Muscle layer of colon (tissue), 2 donors: ENCODE measurements at regions not wholly inside any gene's neighbourhood (a gene's known extent, or its start where the extent isn't known, plus 50 kb on each side); places are given as distances from the start of the nearest gene placed in this dataset.

Source experiments
- H3K27ac ChIP-seq: one replicate; pipeline ENCODE4 v1.7.0; 2013; ENCODE audit warnings: low read depth, mild to moderate bottlenecking, low read length, moderate library complexity
- H3K27me3 ChIP-seq, 2 donors: one replicate each; pipeline ENCODE4 v1.7.0; 2013; ENCODE audit warnings: low read length in 2 of 2, mild to moderate bottlenecking in 2 of 2; ENCODE audit not compliant: insufficient read depth in 2 of 2, control insufficient read depth in 1 of 2
- H3K36me3 ChIP-seq: one replicate; pipeline ENCODE4 v1.7.0; 2013; ENCODE audit warnings: mild to moderate bottlenecking, low read length; ENCODE audit not compliant: insufficient read depth
- H3K4me1 ChIP-seq: one replicate; pipeline ENCODE4 v1.7.0; 2013; ENCODE audit warnings: mild to moderate bottlenecking, low read length; ENCODE audit not compliant: insufficient read depth
- H3K4me3 ChIP-seq, 2 donors: one replicate each; pipeline ENCODE4 v1.7.0; 2013; ENCODE audit warnings: low read length in 2 of 2, low read depth in 1 of 2, mild to moderate bottlenecking in 1 of 2, moderate library complexity in 1 of 2
- H3K9ac ChIP-seq: one replicate; pipeline ENCODE4 v1.7.0; 2013; ENCODE audit warnings: low read length
- H3K9me3 ChIP-seq: one replicate; pipeline ENCODE4 v1.7.0; 2013; ENCODE audit warnings: mild to moderate bottlenecking, low read length
- donor health status: abdominal sarcoma.
- donor health status: Adenocarcinoma of cecum.

- Histone ChIP-seq H3K9ac (no peak overlapping the region), H3K9me3 (no peaks in the 10 kb centered on the region), H3K36me3 (no peaks in the 10 kb centered on the region), H3K27ac (no peak overlapping the region), H3K4me3 (no peak overlapping the region), H3K27me3 (no peaks in the 10 kb centered on the region), H3K4me1 (peaks cover 20% of the 10 kb centered on the region)
These were observed 152.1 kb downstream of the OAT start for GRCh38 chr10:124266468-124267230.

- Histone ChIP-seq H3K4me1 (peaks cover 17% of the 10 kb centered on the region), H3K27ac (no peak overlapping the region), H3K27me3 (no peaks in the 10 kb centered on the region), H3K4me3 (no peak overlapping the region), H3K9ac (no peak overlapping the region), H3K36me3 (no peaks in the 10 kb centered on the region), H3K9me3 (no peaks in the 10 kb centered on the region)
These were observed 152.8 kb downstream of the OAT start for GRCh38 chr10:124265776-124266467.

- Histone ChIP-seq H3K36me3 (no peaks in the 10 kb centered on the region), H3K27me3 (no peaks in the 10 kb centered on the region), H3K9ac (no peak overlapping the region), H3K4me3 (no peak overlapping the region), H3K9me3 (no peaks in the 10 kb centered on the region), H3K4me1 (peaks cover 12% of the 10 kb centered on the region), H3K27ac (no peak overlapping the region)
These were observed 153.4 kb downstream of the OAT start for GRCh38 chr10:124265391-124265745.

GRCh38 chr10:124264711-124265390 is 153.9 kb downstream of the OAT start:
- H3K27ac ChIP-seq = no peak overlapping the region
- no peaks in the 10 kb centered on the region for H3K36me3 ChIP-seq
- H3K27me3 ChIP-seq = no peaks in the 10 kb centered on the region
- no peaks in the 10 kb centered on the region for H3K9me3 ChIP-seq
- no peak overlapping the region for H3K4me3 ChIP-seq
- H3K4me1 ChIP-seq = peaks cover 8% of the 10 kb centered on the region
- no peak overlapping the region for H3K9ac ChIP-seq

- no peaks in the 10 kb centered on the region for H3K27me3 ChIP-seq
These were observed 154.5 kb downstream of the OAT start for GRCh38 chr10:124264271-124264670.

GRCh38 chr10:124263726-124264125 is 155.0 kb downstream of the OAT start:
- no peaks in the 10 kb centered on the region for H3K9me3 ChIP-seq
- no peak overlapping the region for H3K4me3 ChIP-seq
- no peaks in the 10 kb centered on the region for H3K36me3 ChIP-seq
- no peak overlapping the region for H3K27ac ChIP-seq
- H3K4me1 ChIP-seq = peaks cover 8% of the 10 kb centered on the region
- H3K27me3 ChIP-seq = no peaks in the 10 kb centered on the region
- H3K9ac ChIP-seq = no peak overlapping the region

More at GRCh38 chr10:124264271-124264670, 154.5 kb downstream of the OAT start:
- Histone ChIP-seq H3K4me3 (no peak overlapping the region), H3K9ac (no peak overlapping the region), H3K4me1 (peaks cover 8% of the 10 kb centered on the region), H3K27ac (no peak overlapping the region), H3K36me3 (no peaks in the 10 kb centered on the region), H3K9me3 (no peaks in the 10 kb centered on the region)

- H3K27ac ChIP-seq = no peak overlapping the region
These were observed 155.8 kb downstream of the OAT start for GRCh38 chr10:124262971-124263370.

GRCh38 chr10:124262234-124262865 is 156.4 kb downstream of the OAT start:
- peaks cover 13% of the 10 kb centered on the region for H3K4me1 ChIP-seq
- H3K36me3 ChIP-seq = no peaks in the 10 kb centered on the region
- no peaks in the 10 kb centered on the region for H3K9me3 ChIP-seq
- no peaks in the 10 kb centered on the region for H3K27me3 ChIP-seq
- no peak overlapping the region for H3K4me3 ChIP-seq
- no peak overlapping the region for H3K9ac ChIP-seq
- H3K27ac ChIP-seq = no peak overlapping the region

More at GRCh38 chr10:124262971-124263370, 155.8 kb downstream of the OAT start:
- H3K4me3 ChIP-seq = no peak overlapping the region
- H3K4me1 ChIP-seq = peaks cover 12% of the 10 kb centered on the region
- H3K9ac ChIP-seq = no peak overlapping the region
- no peaks in the 10 kb centered on the region for H3K9me3 ChIP-seq
- H3K27me3 ChIP-seq = no peaks in the 10 kb centered on the region
- H3K36me3 ChIP-seq = no peaks in the 10 kb centered on the region

GRCh38 chr10:124259139-124259825 is 159.4 kb downstream of the OAT start:
- Histone ChIP-seq H3K36me3 (no peaks in the 10 kb centered on the region), H3K9ac (no peak overlapping the region), H3K27ac (no peak overlapping the region), H3K4me3 (no peak overlapping the region), H3K9me3 (no peaks in the 10 kb centered on the region), H3K27me3 (no peaks in the 10 kb centered on the region), H3K4me1 (peaks cover 37% of the 10 kb centered on the region)

GRCh38 chr10:124257781-124258180 is 160.9 kb downstream of the OAT start:
- Histone ChIP-seq H3K4me1 (peaks cover 39% of the 10 kb centered on the region), H3K27me3 (no peaks in the 10 kb centered on the region), H3K27ac (peak overlapping the region; percentile 27), H3K36me3 (no peaks in the 10 kb centered on the region), H3K9ac (no peak overlapping the region), H3K9me3 (no peaks in the 10 kb centered on the region), H3K4me3 (no peak overlapping the region)

- peak overlapping the region; percentile 81 for H3K27ac ChIP-seq
These were observed 162.6 kb downstream of the OAT start for GRCh38 chr10:124256151-124256550.

More at GRCh38 chr10:124256151-124256550, 162.6 kb downstream of the OAT start:
- no peaks in the 10 kb centered on the region for H3K36me3 ChIP-seq
- no peaks in the 10 kb centered on the region for H3K27me3 ChIP-seq
- no peak overlapping the region for H3K9ac ChIP-seq
- peaks cover 42% of the 10 kb centered on the region for H3K4me1 ChIP-seq
- no peak overlapping the region for H3K4me3 ChIP-seq
- no peaks in the 10 kb centered on the region for H3K9me3 ChIP-seq
